ENCODE measurements at regions not wholly inside any gene's neighbourhood (a gene's known extent, or its start where the extent isn't known, plus 50 kb on each side); places are given as distances from the start of the nearest gene placed in this dataset.

GRCh38 chr22:48442663-48443062 is 1385.0 kb downstream of the BRD1 start:
- Histone ChIP-seq H3K9me2 (replicated peaks; ENCODE audit: insufficient read depth, low read length) (no peaks in the 10 kb centered on the region), H3K4me2 (ENCODE audit: low read depth, low read length) (no peak overlapping the region), H3K27me3 (replicated peaks; ENCODE audit: insufficient read depth, low read length) (peaks cover 8% of the 10 kb centered on the region; the same call in 1 of the 2 replicates), H3F3A (ENCODE audit: insufficient read depth, low read length) (no peaks in the 10 kb centered on the region), H3K9ac (ENCODE audit: low read length) (no peak overlapping the region), H3K4me3 (ENCODE audit: low read length) (no peak overlapping the region), H2AFZ (ENCODE audit: low read length) (no peak overlapping the region), H3K36me3 (replicated peaks; ENCODE audit: insufficient read depth, low read length) (no peaks in the 10 kb centered on the region), H3K9me3 (replicated peaks; ENCODE audit: insufficient read depth, low read length) (no peaks in the 10 kb centered on the region), H3K79me2 (ENCODE audit: low read length) (no peaks in the 10 kb centered on the region), H3K27ac (ENCODE audit: low read length) (no peak overlapping the region), H4K20me1 (ENCODE audit: insufficient read depth, low read length) (no peaks in the 10 kb centered on the region), H3K4me1 (ENCODE audit: low read length) (peaks cover 12% of the 10 kb centered on the region)
- TF ChIP-seq EZH2 (optimal IDR thresholded peaks at IDR 0.05; ENCODE audit: low read depth, low read length) = no peak
- no peak for TF ChIP-seq CTCF (IDR thresholded peaks at IDR 0.05; ENCODE audit: low read length)
- no peak for TF ChIP-seq EZH2phosphoT487 (IDR thresholded peaks at IDR 0.05; ENCODE audit: low read length)
- no peak for DNase-seq

- Histone ChIP-seq H3K27ac (ENCODE audit: low read length) (no peak overlapping the region), H3K4me1 (ENCODE audit: low read length) (peaks cover 12% of the 10 kb centered on the region), H3K79me2 (ENCODE audit: low read length) (no peaks in the 10 kb centered on the region), H3K36me3 (replicated peaks; ENCODE audit: insufficient read depth, low read length) (no peaks in the 10 kb centered on the region), H3K4me3 (ENCODE audit: low read length) (no peak overlapping the region), H3K9me3 (replicated peaks; ENCODE audit: insufficient read depth, low read length) (no peaks in the 10 kb centered on the region), H3F3A (ENCODE audit: insufficient read depth, low read length) (no peaks in the 10 kb centered on the region), H3K27me3 (replicated peaks; ENCODE audit: insufficient read depth, low read length) (peaks cover 8% of the 10 kb centered on the region; the same call in 1 of the 2 replicates), H2AFZ (ENCODE audit: low read length) (no peak overlapping the region), H3K9me2 (replicated peaks; ENCODE audit: insufficient read depth, low read length) (no peaks in the 10 kb centered on the region), H3K4me2 (ENCODE audit: low read depth, low read length) (no peak overlapping the region), H4K20me1 (ENCODE audit: insufficient read depth, low read length) (no peaks in the 10 kb centered on the region), H3K9ac (ENCODE audit: low read length) (no peak overlapping the region)
- TF ChIP-seq EZH2 (optimal IDR thresholded peaks at IDR 0.05; ENCODE audit: low read depth, low read length) (no peak), CTCF (IDR thresholded peaks at IDR 0.05; ENCODE audit: low read length) (no peak), EZH2phosphoT487 (IDR thresholded peaks at IDR 0.05; ENCODE audit: low read length) (no peak)
- DNase-seq = no peak
Measured at GRCh38 chr22:48441553-48441850, 1386.2 kb downstream of the BRD1 start.

GRCh38 chr22:48440673-48441552 is 1386.8 kb downstream of the BRD1 start:
- no peaks in the 10 kb centered on the region for H3K9me3 ChIP-seq (replicated peaks; ENCODE audit: insufficient read depth, low read length)
- TF ChIP-seq EZH2 (optimal IDR thresholded peaks at IDR 0.05; ENCODE audit: low read depth, low read length) (no peak), EZH2phosphoT487 (IDR thresholded peaks at IDR 0.05; ENCODE audit: low read length) (no peak), CTCF (IDR thresholded peaks at IDR 0.05; ENCODE audit: low read length) (no peak)
- H3K4me3 ChIP-seq (ENCODE audit: low read length) = no peak overlapping the region
- no peaks in the 10 kb centered on the region for H3K79me2 ChIP-seq (ENCODE audit: low read length)
- H3K36me3 ChIP-seq (replicated peaks; ENCODE audit: insufficient read depth, low read length) = no peaks in the 10 kb centered on the region
- H3K9me2 ChIP-seq (replicated peaks; ENCODE audit: insufficient read depth, low read length) = no peaks in the 10 kb centered on the region
- no peak overlapping the region for H3K9ac ChIP-seq (ENCODE audit: low read length)
- no peak overlapping the region for H3K27ac ChIP-seq (ENCODE audit: low read length)
- no peak overlapping the region for H2AFZ ChIP-seq (ENCODE audit: low read length)
- DNase-seq = no peak
- H3K4me2 ChIP-seq (ENCODE audit: low read depth, low read length) = no peak overlapping the region
- peaks cover 8% of the 10 kb centered on the region; the same call in 1 of the 2 replicates for H3K27me3 ChIP-seq (replicated peaks; ENCODE audit: insufficient read depth, low read length)
- no peaks in the 10 kb centered on the region for H3F3A ChIP-seq (ENCODE audit: insufficient read depth, low read length)
- no peaks in the 10 kb centered on the region for H4K20me1 ChIP-seq (ENCODE audit: insufficient read depth, low read length)
- H3K4me1 ChIP-seq (ENCODE audit: low read length) = peaks cover 12% of the 10 kb centered on the region

Data from MM.1S (cell line).